GM18873 (cell line): ENCODE measurements at regions not wholly inside any gene's neighbourhood (a gene's known extent, or its start where the extent isn't known, plus 50 kb on each side); places are given as distances from the start of the nearest gene placed in this dataset.

Experiments
- ATAC-seq: cut with Tn5 transposase; IDR thresholded peaks from one replicate; pipeline ENCODE4 v1.9.1; 2021; ENCODE audit warnings: mild to moderate bottlenecking, moderate library complexity, moderate number of reproducible peaks; ENCODE audit not compliant: unreplicated experiment, low FRiP score

DNA sequence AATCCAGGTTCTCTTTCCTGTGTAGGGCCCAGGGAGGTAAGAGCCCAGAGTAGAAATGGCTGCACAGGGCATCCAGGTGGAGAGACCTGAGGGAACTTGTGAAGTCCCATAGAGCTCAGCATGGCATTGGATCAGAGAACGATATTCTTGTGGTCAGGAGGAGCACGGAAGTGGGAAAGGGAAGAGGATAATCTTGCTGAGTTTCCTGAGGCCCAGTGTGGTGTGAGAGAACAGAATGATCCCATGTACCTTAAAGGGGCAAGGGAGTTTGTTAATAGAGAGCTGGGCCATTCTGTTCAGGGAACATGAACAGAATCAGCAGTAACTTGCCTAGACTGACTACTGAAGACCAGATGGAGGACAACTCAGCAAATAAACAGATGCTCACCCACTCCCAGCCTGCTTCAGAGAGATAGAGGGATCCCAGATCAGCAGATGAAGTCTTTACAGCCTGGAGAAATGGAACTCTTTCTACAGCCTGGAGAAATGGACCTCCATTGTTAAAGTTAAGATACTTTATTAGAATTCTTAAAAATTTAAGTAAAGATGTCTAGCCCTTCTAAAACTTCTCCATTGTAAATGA is 119.7 kb upstream of the ELL2 start:
- ATAC-seq: no peak

DNA sequence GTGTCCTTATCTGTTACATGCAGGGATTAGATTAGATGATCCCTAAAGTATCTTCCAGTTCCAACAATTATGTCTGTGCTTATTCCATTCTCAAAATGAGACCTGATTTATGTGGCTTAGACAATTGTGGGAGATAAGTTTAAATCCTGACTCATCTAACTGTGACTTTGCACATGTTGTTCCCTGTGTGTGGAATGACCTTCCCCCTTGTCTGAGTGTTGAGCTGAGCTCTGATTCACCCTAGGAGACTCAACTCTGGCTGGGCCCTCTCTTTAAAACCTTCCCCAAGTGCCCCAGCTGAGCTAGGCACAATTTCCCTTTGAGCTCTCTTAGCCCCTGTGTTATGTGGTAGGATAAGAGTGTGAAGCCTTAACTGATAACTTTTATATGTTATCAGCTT is 118.9 kb upstream of the ELL2 start:
- no peak for ATAC-seq

DNA sequence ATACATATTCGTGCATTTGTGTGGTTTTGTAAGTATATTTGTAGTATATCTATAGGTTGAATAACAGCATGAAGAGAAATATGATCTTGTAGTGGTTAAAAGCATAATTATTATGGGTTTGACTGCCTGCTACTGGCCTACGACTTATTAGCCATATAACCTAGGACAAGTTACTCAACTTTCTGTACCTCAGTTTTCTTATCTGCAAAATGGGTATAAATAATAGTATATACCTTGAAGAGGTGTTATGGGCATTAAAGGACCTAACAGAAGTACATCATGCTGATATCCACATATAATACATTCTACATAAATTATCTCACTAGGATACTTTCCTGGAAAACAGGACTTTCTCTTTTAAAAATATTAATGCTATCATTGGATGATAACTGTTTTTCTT is 118.3 kb upstream of the ELL2 start:
- ATAC-seq: no peak

DNA sequence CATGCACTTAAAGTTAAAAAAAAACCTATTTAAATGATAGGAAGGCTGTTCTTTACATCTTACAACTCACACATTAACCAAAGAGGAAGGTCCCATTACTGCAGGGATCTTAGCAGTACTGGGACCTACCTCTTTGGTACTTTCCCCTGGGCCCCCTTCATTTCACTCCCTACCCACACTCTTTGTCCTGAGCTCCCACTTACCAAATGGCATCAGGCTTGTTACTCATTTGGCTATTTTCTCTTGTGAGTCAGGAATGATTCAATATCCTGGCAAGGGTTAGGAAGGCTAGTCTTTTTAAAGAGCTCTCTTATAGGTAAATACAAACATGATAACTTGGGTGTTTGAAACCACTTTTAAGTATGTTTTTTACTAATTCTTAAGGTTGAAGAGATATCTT is 117.4 kb upstream of the ELL2 start:
- ATAC-seq: no peak

DNA sequence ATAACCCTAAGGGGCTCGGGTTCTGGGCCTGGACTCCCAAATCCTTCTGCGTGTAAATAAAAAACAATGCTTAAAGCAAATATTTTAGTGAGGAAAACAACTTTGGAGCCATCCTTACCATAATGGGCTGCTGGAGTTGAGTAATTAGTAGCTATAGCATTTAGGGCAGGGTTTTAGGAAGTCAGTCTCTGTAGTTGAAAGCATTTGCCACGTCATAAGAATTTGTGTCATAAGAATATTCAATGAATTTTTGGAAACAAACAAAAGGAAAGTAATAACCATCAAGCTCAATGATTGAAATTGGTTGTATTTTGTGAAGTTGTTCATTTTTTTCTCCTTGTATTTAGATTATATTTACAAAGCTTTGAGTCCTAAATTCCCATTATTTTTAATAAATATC is 114.8 kb upstream of the ELL2 start:
- ATAC-seq: no peak

DNA sequence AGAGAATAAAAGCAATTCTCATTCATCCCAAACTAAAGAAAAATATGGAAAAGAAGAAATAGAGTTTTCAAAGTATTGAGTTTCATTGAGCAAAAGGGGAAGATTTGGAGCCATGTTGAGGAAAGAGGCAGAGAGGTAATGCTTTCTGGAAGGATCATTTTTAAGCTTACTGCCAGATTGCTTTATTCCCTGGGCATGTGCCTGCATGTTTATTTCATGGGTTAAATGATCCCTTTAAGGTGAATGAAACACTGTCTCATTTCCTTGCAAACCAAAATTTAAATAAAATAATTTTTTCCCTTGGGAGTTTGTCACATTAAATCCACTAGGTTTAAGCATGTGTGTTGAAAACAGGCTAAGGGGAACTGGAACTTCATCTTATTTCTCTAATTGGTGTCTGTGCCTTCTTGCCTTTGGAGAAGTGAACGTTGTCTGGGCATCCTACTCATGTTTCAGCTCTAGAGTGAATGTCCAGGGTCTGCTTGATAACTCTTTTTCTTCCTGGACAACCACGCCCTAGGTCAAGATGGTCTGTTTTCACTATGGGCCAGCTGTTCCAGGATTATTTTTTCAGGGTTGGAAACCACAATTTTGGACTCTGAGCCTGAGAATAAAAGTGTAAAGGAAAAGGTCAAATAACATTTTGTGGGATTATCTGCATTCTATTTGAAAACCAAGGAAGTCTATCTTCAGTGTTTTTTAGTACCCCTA is 114.1 kb upstream of the ELL2 start:
- no peak for ATAC-seq

DNA sequence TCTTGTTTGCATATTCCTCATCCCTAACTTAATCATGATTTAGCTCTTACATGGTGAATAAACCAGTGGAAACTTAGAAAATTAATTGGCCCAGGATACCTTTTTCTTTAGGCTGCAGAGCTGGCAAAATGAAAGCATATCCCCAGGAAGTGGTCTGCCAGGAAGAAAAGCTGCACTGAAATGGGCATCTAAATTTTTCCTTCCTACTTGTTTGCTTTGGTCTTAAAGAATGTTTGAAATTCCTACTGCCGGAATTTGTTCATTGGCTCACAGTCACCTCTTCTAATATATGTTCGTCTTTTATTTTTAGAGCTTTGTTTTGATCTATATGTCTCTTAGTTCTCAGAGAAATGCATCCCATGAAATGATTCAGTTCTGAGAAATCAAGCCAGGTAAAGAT is 113.2 kb upstream of the ELL2 start:
- ATAC-seq: no peak

DNA sequence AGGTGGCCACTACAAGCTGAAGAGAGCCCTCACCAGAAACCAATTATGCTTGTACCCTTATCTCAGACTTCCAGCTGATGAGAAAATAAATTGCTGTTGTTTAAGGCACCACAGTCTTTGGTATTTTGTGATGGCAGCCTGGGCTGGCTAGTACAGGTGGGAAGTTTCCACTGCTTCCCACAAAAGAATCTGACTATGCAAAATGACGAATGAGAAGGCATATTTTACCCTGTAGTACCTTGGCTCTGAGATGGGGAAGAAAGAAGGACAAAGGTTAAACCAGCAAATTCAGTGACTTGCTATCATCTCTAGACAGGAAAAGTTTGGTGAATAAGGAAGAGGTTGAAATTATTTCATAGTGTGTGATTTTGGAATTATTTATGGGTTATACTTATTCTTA is 112.8 kb upstream of the ELL2 start:
- ATAC-seq: no peak

DNA sequence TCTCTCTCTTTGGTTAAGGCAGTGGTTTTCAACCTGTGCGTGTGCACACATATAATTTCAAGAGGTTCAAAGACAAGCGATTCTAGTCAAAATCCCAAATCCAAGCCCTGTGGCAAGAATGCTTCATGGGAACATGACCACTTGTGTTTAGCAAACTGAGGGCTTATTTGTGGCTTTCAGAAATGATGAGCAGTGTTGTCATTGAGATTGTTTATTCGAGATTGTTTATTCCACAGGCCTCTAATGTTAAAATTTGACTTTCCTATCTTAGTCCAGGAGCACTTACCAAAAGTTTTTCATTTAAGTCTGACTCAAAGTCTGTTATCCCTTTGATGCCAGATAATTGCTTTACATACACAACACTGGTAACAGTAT is 111.1 kb upstream of the ELL2 start:
- ATAC-seq: no peak

DNA sequence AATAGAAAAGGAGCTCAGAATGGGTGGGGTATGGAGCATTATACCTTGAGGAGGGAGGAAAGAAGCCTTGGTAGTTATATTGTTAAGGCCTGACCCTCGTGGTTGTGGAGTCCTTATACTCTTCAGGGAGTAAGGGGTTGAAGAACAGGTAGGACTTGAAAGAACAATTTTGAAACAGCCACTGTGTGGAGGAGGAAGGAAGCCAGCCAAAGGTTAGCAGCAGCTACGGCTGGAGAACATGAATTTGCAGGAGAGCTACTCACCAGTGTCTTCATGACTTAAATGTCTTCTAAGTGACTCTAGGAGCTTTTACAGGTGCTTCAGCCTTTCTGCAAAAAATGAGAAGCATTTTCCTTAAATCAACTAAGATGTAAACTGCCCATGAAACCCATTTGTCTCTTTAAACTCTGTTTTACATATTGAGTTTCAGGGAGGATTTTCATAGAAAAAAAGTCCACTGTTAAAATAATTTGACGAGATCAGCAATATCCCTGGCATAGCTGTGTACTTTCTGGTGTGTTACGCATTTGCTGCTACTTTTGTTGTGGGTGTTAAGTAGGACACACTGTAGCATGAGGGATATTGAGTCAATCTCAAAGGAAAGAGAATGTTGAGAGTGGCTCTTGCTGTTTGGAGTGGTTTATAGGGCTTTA is 110.6 kb upstream of the ELL2 start:
- no peak for ATAC-seq

DNA sequence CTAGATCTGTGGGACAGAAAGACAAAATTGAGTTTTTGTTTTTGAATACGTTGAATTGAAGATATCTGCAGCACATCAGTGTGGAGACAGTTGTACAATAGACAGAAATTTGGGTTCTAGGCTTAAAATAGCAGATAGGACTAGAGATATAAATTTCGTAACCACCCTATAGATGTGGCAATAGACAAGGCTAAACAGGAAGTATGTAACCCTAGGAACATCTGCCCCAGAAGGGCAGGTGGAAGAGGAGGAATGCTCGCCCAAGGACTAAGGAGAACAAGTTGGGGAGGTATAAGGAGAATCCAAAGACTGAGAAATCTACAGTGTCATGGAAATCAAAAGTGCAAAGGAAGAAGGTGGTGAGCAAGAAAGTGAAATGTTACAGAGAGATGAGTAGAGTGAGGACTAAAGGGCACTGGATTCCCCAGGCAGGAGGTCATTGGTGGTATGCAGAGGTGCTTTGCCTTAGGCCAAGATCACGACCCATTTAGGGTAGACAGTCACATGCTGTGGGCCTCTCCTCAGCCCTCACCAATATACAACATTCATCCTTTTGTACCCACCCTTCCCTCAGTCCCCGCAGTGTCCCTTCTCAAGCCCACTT is 109.1 kb upstream of the ELL2 start:
- no peak for ATAC-seq

DNA sequence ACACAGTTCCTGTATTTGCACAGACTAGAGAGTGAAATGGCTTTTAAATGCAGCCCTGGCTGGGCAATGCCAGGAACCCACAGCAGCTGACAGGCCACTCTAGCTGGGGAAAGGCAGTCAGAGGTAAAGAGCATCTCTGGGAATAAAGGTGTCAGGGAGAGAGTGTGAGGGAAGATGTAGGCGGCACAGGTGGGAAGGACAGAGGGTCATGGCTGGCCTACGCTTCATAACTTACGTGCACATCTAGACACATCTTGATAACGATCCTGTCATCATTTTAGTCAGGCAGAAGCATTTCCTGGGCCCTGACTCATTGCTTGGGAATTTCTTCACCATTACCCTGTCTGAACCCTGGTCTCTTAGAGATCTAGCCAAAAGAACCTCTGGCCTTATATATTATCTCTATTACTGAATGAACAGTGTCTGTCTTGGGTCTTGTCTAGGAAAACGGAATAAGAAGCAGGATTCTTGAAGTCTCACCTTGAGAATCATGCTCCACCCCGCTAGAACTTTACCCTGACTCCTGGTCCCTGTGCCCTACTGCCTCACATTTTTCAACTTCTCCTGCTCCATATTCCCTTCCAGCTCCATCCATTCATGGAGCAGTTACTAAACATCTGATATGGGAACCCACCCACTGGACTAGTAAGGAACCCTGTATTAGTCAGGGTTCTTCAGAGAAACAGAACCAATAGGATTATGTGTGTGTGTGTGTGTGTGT is 106.4 kb upstream of the ELL2 start:
- ATAC-seq: no peak

DNA sequence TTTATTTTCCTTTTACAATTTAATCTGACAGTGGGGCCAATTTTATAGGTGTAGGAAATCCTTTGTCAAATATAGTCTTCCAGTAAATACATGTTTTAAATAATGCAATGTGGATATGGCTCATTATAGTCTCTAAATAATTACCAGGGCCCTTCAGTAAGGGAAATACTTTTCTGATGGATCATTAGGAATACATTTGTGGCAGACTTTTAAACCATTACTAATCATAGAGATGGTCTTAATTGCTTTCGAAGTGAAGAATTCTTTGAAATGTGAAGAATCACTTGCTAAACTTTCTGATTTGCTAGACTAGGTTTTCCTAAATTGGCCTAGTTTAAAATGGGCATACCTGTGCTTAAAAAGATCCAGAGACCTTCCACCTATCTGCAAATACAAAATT is 105.6 kb upstream of the ELL2 start:
- no peak for ATAC-seq

DNA sequence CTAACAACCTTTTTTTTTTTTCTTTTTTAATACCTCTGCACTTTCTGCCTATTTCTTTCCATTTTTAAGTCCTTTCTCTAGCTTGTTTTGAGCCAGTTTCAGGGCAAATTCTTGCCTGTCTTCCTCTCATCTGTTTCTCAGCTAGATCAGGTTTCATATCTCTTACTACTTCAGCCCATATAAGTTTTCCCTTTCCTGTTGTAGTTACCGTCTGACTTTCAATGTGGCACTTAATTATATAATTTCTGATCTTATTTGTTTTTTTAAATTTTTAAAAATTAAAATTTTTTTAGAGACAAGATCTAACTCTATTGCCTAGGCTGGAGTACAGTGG is 104.7 kb upstream of the ELL2 start:
- no peak for ATAC-seq

DNA sequence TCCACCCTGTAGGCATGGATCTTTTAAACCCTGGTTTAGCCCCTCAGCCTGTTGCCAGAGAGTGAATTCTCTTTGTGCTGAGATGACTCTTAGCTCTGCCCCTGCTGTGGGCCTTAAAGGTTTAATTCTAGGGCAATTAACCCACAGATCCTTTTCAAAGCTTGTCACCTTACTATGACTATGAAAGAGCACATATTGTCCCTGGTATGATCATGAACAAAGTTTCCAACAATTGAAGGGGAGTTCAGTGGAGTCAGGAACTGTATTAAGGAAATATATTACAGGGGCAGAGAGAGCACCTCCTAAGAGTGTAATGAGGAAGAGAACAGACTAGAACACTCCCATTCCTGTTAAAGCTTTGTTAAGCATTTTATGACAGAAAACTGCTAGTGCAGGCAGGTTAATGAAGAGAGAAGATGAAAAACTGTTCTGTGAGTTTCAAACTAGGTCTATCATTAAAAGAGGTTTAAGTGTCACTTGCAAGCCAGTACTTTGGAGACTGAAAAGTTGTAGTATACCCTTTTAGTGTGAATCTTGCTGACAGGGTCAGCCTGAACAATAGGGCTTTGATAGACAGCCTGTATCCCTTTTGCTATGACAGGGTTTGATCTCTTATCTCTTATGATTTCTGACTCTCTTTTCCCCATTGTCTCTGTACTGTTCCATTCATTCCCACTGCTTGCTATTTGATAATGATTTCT is 104.2 kb upstream of the ELL2 start:
- no peak for ATAC-seq

DNA sequence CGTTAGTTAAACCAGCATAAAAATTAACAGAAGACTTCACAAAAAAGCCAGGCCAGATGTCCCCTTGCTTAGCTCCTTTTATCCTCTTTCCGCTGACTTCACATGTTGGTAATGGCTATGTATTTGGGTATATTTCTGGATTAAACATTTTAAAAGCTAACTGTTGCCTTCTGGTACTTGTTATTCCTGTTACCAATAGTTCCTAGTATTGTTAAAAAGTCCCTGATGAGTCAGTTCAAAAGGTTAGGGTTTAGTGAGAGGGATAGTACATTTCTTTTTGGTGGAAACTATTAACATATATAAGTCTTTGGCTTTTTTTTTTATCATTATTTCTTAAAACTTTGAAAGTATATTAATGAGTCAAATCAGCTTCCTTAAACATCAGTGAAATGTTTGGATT is 103.2 kb upstream of the ELL2 start:
- no peak for ATAC-seq

DNA sequence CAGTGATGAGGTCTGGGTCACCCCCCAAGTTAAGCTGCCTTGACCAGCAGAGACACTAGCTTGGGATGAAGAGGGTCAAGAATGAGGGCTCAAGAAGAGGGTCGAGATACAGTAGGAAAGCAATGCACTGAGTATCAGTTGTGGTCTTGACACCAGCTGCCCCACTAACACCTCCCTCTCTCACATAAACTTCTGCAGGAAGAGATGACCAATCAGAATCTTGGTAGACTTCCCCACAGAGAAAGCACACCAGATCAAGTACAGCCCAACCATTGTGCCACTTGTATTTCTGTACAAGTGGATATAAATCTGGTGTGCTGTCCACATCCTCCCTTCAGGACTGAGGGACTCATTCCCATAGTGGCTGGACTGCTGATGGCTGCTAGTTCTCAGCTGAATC is 101.2 kb upstream of the ELL2 start:
- ATAC-seq: no peak

DNA sequence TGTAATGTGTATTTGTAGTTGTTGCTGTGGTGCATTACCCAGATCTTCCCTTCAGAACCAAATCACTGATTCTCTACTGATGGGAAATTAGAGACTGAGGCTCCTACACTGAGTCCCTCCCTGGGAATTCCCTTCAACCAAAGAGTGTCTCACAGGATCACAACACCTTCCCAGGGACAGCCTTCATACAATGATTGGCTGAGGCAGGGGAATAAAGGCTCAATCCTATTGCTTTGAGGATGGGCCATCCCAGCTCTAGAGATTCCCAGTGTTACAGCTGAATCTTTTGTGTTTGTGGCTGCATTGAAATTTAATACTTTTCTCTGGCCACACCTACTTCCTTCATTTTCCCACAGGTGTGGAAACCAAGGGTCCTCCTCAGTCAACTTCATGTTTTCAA is 96.4 kb upstream of the ELL2 start:
- ATAC-seq: no peak

DNA sequence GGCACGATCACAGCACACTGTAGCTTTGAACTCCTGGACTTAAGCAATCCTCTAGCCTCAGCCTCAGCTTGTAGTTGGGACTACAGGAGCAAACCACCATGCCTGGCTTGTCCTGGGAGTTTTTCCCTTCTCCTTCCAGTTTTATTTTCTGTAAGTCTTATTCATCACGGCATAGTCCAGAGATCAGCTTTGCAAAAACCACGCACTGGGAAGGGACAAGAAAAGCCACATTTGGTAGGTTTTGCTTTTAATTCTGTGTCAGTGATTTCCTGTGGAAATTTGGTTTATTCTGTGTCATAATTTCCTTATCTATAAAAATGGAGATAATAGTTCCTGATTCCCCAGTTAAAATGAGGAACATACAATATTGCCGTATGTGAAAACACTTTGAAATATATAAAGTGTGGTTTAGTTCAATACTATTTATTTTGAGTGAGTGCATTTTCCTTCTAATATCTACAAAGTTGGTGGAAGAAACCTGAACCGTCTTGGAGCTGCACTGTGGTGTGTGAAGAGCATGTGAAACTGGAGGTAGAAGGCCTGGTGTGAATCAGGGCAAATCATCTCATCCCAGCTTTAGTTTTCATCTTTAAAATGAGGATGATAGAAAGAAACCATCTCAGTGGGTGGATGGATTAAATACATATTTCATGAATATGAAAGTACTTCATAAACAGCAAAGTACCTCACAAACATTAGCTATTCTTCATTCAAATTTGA is 92.8 kb upstream of the ELL2 start:
- ATAC-seq: no peak

DNA sequence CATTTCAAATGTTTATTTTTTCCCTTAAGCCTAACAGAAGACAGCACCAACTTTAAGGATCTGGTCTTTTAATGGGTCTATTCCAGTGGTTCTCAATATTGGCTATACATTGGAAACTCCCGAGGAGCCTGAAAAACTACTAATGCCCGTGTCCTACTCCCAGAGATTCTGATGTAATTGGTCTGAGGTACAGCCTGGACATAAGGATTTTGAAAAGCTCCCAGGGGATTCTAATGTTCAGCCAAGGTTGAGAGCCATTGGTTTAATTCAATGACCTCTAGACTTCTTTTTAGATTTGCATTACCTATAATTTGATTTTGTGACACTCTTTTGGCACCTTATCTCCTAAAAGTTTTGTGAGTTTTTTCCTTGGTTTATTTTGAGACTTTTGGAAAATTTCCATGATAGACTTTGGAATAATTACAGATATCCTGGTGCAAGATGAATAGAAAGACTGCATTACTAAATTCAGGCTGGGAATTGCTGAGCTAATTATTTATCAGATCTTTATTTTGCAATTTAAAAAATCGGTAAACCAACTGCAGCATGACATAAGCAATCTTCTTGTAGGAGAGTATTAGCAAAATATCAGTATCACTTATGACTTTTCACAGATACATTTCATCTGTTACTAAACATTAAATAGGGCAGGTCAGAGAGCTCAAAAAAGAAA is 91.5 kb upstream of the ELL2 start:
- no peak for ATAC-seq
